Left ventricle myocardium inferior (tissue), 1 donor: ENCODE measurements at regions not wholly inside any gene's neighbourhood (a gene's known extent, or its start where the extent isn't known, plus 50 kb on each side); places are given as distances from the start of the nearest gene placed in this dataset.

Source experiments
- DNase-seq: peaks from one replicate; pipeline ENCODE4 v3.0.0-alpha.2; 2020
- H3K27ac ChIP-seq: fragments of 200-600 bp; replicated peaks from 2 replicates; pipeline ENCODE4 v1.8.0; 2021
- H3K27me3 ChIP-seq: fragments of 200-600 bp; 2 replicates; pipeline ENCODE4 v1.8.0; 2021; ENCODE audit warnings: low read depth
- H3K36me3 ChIP-seq: fragments of 200-600 bp; 2 replicates; pipeline ENCODE4 v1.8.0; 2021
- H3K4me1 ChIP-seq: fragments of 200-600 bp; 2 replicates; pipeline ENCODE4 v1.8.0; 2021
- H3K4me3 ChIP-seq: fragments of 200-600 bp; 2 replicates; pipeline ENCODE4 v1.8.0; 2021; ENCODE audit warnings: mild to moderate bottlenecking, moderate library complexity
- H3K9me3 ChIP-seq: fragments of 200-600 bp; replicated peaks from 2 replicates; pipeline ENCODE4 v1.8.0; 2021
- CTCF ChIP-seq: fragments of 200-600 bp; IDR thresholded peaks from 2 replicates; pipeline ENCODE4 v1.8.0; 2021; ENCODE audit warnings: antibody characterized with exemption, mild to moderate bottlenecking, borderline replicate concordance
- intact Hi-C: fragments of 100-400 bp; cut with micrococcal nuclease; formaldehyde crosslinking; loops from one replicate; pipeline ENCODE4 v1.11.0; 2022
- donor health status: DM: no; HTN: yes; CAD: no; lungs with severe emphysema.

DNA sequence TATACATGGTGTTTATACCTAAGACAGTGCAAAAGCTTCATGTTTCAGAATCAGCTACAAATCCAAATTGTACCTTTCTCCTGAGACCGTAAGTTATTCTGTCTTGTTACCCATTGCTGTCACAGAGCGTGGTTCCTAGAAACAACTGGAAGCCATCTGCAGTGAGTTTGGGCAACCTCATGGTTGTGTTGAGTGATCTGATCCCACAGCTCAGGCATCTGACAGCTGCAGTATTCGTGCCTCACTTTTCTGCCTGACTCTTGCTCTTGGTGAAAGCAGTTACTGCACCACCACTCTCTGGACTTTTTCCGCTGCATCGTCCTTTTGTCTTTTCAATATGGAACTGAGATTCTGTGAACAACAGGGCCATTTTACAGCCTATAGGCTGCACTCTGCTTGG is 752.6 kb downstream of the MAFB start:
- intact Hi-C loops = no loop called here
- Histone ChIP-seq H3K4me3 (no peak overlapping the region), H3K27me3 (no peaks in the 10 kb centered on the region), H3K4me1 (peaks cover 5% of the 10 kb centered on the region), H3K36me3 (no peaks in the 10 kb centered on the region), H3K9me3 (no peaks in the 10 kb centered on the region), H3K27ac (no peak overlapping the region)
- no peak for DNase-seq
- TF ChIP-seq CTCF = no peak

DNA sequence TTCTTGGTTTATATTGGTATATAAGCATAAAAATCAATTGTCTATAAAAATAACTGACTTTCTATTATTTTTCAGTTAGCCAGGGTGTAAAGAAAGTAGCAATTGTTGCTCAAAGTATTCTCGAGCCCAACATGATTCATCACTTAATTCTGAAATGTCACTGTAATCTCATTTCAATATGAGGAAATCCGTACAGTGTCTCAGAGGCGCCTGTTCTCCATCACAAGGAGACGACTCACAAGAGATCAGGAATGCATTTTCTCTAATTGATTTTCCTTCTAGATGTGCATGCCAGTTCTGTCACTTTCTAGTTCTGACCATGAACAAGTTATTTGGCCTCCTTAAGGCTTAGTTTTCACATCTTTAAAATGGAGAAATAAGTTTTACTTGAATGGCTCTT is 753.1 kb downstream of the MAFB start:
- Histone ChIP-seq H3K36me3 (no peaks in the 10 kb centered on the region), H3K27me3 (no peaks in the 10 kb centered on the region), H3K27ac (no peak overlapping the region), H3K9me3 (no peaks in the 10 kb centered on the region), H3K4me1 (peaks cover under 1% of the 10 kb centered on the region), H3K4me3 (no peak overlapping the region)
- TF ChIP-seq CTCF = no peak
- intact Hi-C loops = no loop called here
- DNase-seq = no peak

GRCh38 chr20:39916236-39916765 is 772.7 kb downstream of the MAFB start:
- H3K9me3 ChIP-seq = peaks cover 2% of the 10 kb centered on the region
- intact Hi-C loops = no loop called here
- TF ChIP-seq CTCF = no peak
- H3K27me3 ChIP-seq = no peaks in the 10 kb centered on the region
- H3K4me1 ChIP-seq = no peaks in the 10 kb centered on the region
- no peak overlapping the region for H3K4me3 ChIP-seq
- no peak for DNase-seq
- no peak overlapping the region for H3K27ac ChIP-seq
- H3K36me3 ChIP-seq = no peaks in the 10 kb centered on the region

DNA sequence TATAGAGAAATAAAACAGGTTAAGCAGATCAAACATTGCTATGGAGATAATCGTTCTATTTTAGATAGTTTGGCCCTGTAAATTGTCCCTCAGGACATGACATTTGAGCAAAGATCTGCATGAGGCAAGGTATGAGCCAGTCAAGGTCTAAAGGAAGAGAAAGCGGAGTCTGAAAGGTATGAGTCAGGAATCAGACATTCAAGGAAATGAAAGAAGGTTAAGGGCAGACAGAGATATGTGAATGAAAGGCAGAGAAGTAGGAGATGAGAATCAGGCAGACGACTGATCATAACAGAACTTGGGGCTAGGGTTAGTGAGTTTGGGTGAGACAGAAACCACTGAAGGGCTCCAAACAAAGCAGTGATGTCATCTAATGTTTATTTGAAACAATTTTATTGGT is 775.8 kb downstream of the MAFB start:
- H3K27ac ChIP-seq = no peak overlapping the region

DNA sequence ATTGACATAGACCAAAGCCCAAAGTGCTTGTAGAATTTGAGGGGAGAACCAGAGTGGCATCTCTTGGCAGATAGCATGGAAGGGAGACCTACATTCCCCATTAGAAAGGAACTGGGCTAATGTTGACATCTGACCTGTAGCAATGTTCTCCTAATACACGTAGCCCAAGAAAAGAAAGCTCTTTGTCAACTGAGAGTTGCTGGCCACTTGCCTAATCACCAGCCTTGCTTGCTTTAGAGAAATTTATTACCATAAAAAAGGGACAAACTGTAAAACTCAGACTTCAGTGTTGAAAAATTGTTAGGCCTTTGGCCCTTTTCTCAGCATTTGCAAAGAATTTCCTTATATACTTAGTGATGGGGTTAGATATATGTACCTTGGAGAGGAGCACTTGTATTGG is 777.5 kb downstream of the MAFB start:
- intact Hi-C loops = no loop called here
- no peaks in the 10 kb centered on the region for H3K27me3 ChIP-seq

More for the DNA sequence above, 775.8 kb downstream of the MAFB start:
- no peaks in the 10 kb centered on the region for H3K4me1 ChIP-seq
- intact Hi-C loops = no loop called here
- H3K9me3 ChIP-seq = no peaks in the 10 kb centered on the region
- DNase-seq = no peak
- TF ChIP-seq CTCF = no peak
- H3K27me3 ChIP-seq = no peaks in the 10 kb centered on the region
- no peak overlapping the region for H3K4me3 ChIP-seq
- no peaks in the 10 kb centered on the region for H3K36me3 ChIP-seq

More for the DNA sequence above, 777.5 kb downstream of the MAFB start:
- Histone ChIP-seq H3K9me3 (no peaks in the 10 kb centered on the region), H3K27ac (no peak overlapping the region), H3K4me1 (no peaks in the 10 kb centered on the region), H3K36me3 (no peaks in the 10 kb centered on the region), H3K4me3 (no peak overlapping the region)
- TF ChIP-seq CTCF = no peak
- DNase-seq = no peak
